ENCODE measurements at regions not wholly inside any gene's neighbourhood (a gene's known extent, or its start where the extent isn't known, plus 50 kb on each side); places are given as distances from the start of the nearest gene placed in this dataset.

DNA sequence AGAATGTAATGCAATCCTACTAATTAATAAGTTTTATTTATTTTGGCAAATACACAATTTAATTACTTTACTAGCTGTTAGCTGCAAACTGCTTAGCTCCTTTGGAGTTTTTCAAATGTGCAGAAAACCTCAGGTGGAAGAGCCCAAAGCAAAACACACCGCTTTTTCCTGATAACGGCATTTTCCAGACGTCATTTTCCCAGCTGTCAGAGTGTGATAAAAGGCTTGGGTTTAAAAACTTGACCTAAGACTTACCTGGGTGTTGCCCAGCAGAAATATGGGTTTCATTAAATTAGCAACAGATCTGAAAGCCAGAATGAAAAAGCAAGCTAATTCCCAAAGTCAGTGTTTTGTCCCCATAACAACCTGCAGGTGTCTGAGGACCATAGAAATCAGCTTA is 204.0 kb upstream of the HMCN1 start:
- TF ChIP-seq, protein P1, sequence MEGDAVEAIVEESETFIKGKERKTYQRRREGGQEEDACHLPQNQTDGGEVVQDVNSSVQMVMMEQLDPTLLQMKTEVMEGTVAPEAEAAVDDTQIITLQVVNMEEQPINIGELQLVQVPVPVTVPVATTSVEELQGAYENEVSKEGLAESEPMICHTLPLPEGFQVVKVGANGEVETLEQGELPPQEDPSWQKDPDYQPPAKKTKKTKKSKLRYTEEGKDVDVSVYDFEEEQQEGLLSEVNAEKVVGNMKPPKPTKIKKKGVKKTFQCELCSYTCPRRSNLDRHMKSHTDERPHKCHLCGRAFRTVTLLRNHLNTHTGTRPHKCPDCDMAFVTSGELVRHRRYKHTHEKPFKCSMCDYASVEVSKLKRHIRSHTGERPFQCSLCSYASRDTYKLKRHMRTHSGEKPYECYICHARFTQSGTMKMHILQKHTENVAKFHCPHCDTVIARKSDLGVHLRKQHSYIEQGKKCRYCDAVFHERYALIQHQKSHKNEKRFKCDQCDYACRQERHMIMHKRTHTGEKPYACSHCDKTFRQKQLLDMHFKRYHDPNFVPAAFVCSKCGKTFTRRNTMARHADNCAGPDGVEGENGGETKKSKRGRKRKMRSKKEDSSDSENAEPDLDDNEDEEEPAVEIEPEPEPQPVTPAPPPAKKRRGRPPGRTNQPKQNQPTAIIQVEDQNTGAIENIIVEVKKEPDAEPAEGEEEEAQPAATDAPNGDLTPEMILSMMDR (IDR thresholded peaks at IDR 0.05; ENCODE audit: insufficient read depth, low read length), result no peak
- TF ChIP-seq POLR2AphosphoS5 (IDR thresholded peaks at IDR 0.05; ENCODE audit: low read depth), result no peak

Measured in HL-60 (cell line).